Right ventricle myocardium inferior (tissue), 1 donor: ENCODE measurements at regions not wholly inside any gene's neighbourhood (a gene's known extent, or its start where the extent isn't known, plus 50 kb on each side); places are given as distances from the start of the nearest gene placed in this dataset.

Experiments
- ATAC-seq: fragments of 200-7000 bp; cut with Tn5 transposase; one replicate; pipeline ENCODE4 v1.9.1; 2020; ENCODE audit warnings: mild to moderate bottlenecking, moderate library complexity
- DNase-seq: peaks from one replicate; pipeline ENCODE4 v3.0.0; 2021; ENCODE audit errors: missing footprints
- intact Hi-C: fragments of 100-400 bp; cut with DNase I; formaldehyde crosslinking; loops from one replicate; pipeline ENCODE4 v1.11.0; 2022
- donor health status: DM: no; HTN: yes; CAD: no; lungs with severe emphysema.

- no peak for DNase-seq
- no peak for ATAC-seq
- intact Hi-C loops = no loop called here
Observed at GRCh38 chr18:40866013-40866645, 1088.9 kb upstream of the PIK3C3 start.

DNA sequence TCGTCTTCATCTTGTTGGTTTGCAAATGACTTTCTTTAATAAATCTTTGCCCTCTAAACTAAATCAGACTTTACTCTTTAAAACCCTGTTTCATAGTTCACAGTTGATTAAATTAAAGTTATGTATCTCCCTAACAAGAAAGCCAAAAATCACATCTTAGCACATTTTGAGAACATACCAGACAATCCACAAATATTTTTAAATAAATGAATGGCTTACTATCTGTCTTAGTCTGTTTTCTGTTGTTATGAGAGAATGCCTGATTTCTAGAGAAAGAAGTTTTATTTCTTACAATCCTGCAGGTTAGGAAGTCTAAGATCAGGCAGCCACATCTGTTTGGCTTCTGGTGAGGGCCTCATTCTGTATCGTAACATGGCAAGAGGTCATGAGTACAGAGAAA is 1090.2 kb upstream of the PIK3C3 start:
- intact Hi-C loops = no loop called here
- DNase-seq (no peak), ATAC-seq (no peak)

GRCh38 chr18:40863801-40864200 is 1091.2 kb upstream of the PIK3C3 start:
- no peak for ATAC-seq
- DNase-seq = no peak
- intact Hi-C loops = no loop called here

GRCh38 chr18:40860189-40860588 is 1094.8 kb upstream of the PIK3C3 start:
- ATAC-seq (no peak), DNase-seq (no peak)
- intact Hi-C loops = no loop called here

DNA sequence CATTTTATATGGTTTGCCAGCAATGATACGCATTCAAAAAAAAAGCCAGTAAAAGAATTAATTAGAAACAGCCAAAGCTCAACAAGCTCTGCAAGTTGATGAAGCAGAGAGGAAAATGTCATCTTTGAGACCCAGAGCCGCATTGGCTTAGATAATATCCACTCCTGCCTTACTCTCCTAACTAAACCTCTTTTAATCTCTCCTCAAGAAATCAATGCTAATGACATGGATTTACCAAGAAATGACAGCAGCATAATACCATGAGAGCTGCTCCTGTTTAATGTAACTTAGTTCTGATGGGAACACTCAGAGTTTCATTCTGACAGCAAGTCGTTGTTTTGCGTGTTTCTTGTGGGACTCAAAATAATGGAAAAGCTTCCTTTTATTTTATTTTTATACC is 1099.4 kb upstream of the PIK3C3 start:
- intact Hi-C loops = no loop called here
- ATAC-seq = no peak
- no peak for DNase-seq

GRCh38 chr18:40852406-40852805 is 1102.6 kb upstream of the PIK3C3 start:
- ATAC-seq (no peak), DNase-seq (no peak)
- intact Hi-C loops = no loop called here

DNA sequence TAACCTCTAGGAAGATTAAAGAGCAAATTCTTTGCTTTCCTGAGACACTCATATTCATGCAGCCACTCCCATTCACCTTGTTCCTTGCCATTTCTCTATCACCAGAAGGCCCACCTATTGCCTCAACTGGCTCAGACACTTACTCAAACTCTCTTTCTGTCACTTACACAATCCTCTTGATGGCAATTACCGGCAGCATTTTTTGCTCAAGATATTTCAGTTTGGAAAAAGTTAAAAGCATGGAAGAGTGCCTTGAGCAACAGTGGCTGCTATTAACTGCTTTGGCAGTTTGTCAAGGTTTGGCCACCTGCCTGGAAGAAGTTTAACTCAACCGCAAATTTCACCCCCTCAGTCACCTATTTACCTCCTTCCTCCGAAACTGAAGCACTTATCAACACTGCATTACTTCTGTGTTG is 1104.0 kb upstream of the PIK3C3 start:
- intact Hi-C loops = no loop called here
- DNase-seq = no peak
- no peak for ATAC-seq

DNA sequence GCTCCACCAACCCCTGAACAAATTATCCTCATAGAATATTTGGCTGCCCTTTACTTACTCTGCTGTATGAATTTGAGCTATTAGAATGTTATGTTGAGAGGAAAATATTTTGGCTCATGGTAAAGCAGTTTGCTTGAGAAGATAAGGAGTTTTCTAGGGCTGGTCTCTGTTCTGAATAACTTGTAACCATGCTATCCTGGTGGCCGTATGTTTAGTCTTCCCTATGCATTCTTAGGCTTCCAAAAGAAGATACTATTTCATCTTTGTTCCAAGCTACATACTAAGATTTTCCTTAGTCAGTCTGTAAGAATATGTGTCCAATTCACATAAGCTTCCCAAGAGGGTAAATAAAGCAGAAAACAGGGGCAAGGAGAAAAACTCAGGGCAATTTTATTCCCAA is 1105.1 kb upstream of the PIK3C3 start:
- DNase-seq = no peak
- intact Hi-C loops = no loop called here
- no peak for ATAC-seq

GRCh38 chr18:40841467-40841866 is 1113.6 kb upstream of the PIK3C3 start:
- intact Hi-C loops = no loop called here
- no peak for DNase-seq
- no peak for ATAC-seq

DNA sequence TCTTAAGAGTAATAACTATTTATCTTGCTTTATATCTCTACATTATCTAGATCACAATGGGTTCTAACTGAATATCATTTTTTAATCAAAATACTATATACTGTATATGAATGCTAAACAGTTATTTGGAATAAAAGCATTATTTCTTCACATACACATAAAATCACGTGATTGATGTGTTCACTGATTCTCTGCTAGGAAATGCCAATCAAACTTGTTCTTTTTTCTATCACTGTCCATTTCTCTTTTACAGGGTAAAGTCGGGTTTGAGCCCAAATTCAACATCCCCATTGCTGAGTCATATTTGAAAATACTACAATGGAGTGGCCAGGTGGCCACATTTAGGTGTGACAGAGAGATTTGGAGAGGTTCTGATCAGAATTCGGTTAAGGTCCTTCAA is 1114.0 kb upstream of the PIK3C3 start:
- DNase-seq (no peak), ATAC-seq (no peak)
- intact Hi-C loops = no loop called here

DNA sequence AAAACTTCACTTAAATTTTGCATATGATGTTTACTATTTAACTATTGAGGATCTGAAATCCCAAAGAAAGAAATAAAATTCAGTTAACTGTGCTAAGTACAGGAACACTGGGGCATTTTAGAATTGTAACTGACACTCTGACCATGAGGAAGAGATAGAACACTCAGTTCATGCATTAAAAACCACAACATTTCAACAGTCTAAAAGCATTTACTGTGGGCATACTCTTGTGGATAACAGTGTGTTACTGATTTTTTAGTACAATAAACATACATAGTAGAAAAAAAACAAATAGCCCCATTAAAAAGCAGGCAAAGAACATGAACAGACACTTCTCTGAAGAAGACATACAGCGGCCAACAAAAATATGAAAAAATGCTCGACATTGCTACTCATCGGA is 1122.7 kb upstream of the PIK3C3 start:
- ATAC-seq = no peak
- DNase-seq = no peak
- intact Hi-C loops = no loop called here

- ATAC-seq (no peak), DNase-seq (no peak)
- intact Hi-C loops = no loop called here
Observed at GRCh38 chr18:40824291-40824690, 1130.7 kb upstream of the PIK3C3 start.

GRCh38 chr18:40821596-40822243 is 1133.3 kb upstream of the PIK3C3 start:
- intact Hi-C loops = no loop called here
- DNase-seq (no peak), ATAC-seq (no peak)

DNA sequence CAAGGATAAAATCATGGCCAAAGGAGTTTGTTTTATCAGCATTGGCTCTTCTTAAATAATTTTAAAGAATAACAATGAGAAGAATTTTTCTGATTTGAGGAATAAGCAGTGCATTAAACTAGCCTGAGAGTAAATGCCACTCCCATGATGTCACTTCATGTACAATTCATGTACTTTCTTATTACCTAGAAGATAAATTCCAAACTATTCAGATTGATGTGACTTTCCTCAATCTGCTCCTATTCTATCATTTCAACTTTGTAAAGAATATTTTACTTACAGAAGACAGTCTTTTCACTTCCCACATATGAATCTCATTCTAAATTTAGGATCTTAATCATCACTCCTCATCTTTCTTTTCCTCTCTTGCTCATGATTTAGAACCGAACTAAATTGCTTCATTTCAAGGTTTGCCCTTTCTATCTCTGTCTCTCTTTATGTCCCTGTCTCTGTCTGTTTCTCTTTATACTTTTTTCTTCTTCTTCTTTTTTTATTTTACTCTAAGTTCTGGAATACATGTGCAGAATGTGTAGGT is 1142.0 kb upstream of the PIK3C3 start:
- intact Hi-C loops = no loop called here
- DNase-seq = no peak
- ATAC-seq = no peak

- intact Hi-C loops = no loop called here
- DNase-seq (no peak), ATAC-seq (no peak)
Observed at GRCh38 chr18:40810372-40810771, 1144.7 kb upstream of the PIK3C3 start.

- ATAC-seq (no peak), DNase-seq (no peak)
- intact Hi-C loops = no loop called here
Observed at GRCh38 chr18:40789286-40789685, 1165.7 kb upstream of the PIK3C3 start.

- intact Hi-C loops = no loop called here
- ATAC-seq (no peak), DNase-seq (no peak)
Observed at GRCh38 chr18:40782453-40783130, 1172.4 kb upstream of the PIK3C3 start.

- DNase-seq = no peak
- intact Hi-C loops = no loop called here
- ATAC-seq = no peak
Observed at GRCh38 chr18:40769786-40770185, 1185.2 kb upstream of the PIK3C3 start.

DNA sequence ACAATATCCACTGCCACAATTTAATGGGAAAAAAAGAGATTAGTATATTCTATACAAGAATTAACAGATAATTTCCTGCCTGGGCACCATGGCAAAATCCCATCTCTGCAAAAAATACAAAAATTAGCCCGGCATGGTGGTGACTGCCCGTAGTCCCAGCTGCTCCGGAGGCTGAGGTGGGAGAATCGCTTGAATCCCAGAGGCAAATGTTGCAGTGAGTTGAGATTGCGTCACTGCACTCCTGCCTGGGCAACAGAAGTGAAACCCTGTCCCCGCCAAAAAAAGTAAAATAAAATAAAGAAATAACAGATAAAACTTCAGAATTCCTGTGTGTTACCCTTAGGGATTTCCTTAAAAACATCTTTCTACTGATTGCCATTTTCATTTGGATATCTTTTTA is 1194.8 kb upstream of the PIK3C3 start:
- intact Hi-C loops = no loop called here
- ATAC-seq (no peak), DNase-seq (no peak)

DNA sequence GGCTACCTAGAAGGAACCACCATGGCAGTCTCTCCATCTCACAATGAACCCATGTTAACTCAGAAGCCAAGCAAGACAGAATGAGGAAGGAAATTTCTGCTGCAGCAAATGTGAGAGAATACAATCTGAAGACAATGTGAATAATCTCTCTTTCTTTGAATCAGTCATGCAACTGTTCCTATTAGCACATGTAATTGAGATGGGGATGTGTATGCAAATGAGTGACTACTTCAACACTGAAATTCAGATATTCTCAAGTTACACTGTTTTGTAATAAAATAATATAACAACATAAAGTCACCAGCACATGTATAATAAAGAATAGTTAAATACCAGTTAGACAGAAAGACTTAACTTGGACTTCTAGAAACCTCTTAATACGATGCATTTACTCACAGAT is 1200.6 kb upstream of the PIK3C3 start:
- DNase-seq (no peak), ATAC-seq (no peak)
- intact Hi-C loops = no loop called here
